MG63 (cell line): ENCODE measurements at regions not wholly inside any gene's neighbourhood (a gene's known extent, or its start where the extent isn't known, plus 50 kb on each side); places are given as distances from the start of the nearest gene placed in this dataset.
A peak's percentile ranks its signal among the peaks of the same experiment; 100 is the strongest.
"Not testable (repeated sequence)": the region's sequence is repeated elsewhere in the genome, so short reads cannot be mapped to it uniquely, and the experiment has no call there.

Experiments used
- DNase-seq: peaks from one replicate; pipeline ENCODE4 v3.0.0-alpha.2; 2020
- H3K27me3 ChIP-seq: fragments of 250-450 bp; sonication (Bioruptor Pico); 2 replicates; pipeline ENCODE4 v1.5.1; 2020; ENCODE audit warnings: mild to moderate bottlenecking, moderate library complexity
- H3K36me3 ChIP-seq: fragments of 250-450 bp; sonication (Bioruptor Pico); 2 replicates; pipeline ENCODE4 v1.5.1; 2020; ENCODE audit warnings: mild to moderate bottlenecking, moderate library complexity
- H3K4me3 ChIP-seq: fragments of 250-450 bp; sonication (Bioruptor Pico); 2 replicates; pipeline ENCODE4 v1.5.1; 2020; ENCODE audit warnings: mild to moderate bottlenecking, moderate library complexity
- H3K9me3 ChIP-seq: fragments of 250-450 bp; sonication (Bioruptor Pico); 2 replicates; pipeline ENCODE4 v1.5.1; 2020; ENCODE audit warnings: mild to moderate bottlenecking, moderate library complexity

DNA sequence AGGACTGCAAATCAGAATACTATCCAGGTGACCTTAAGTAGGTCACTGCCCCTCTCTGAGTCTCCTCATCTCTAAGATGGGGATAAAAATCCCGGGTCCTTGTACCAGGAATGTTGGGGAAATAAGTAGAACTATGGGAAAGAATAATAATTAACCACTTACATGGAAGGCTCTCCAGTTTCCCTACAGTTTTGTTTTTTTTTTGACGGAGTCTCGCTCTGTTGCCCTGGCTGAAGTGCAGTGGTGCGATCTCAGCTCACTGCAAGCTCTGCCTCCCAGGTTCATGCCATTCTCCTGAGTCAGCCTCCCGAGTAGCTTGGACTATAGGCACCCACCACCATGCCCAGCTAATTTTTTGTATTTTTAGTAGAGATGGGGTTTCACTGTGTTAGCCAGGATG, 234.7 kb downstream of the EMX2 start:
- H3K9me3 ChIP-seq, H3K36me3 ChIP-seq, H3K4me3 ChIP-seq, DNase-seq, H3K27me3 ChIP-seq: not testable (repeated sequence)

DNA sequence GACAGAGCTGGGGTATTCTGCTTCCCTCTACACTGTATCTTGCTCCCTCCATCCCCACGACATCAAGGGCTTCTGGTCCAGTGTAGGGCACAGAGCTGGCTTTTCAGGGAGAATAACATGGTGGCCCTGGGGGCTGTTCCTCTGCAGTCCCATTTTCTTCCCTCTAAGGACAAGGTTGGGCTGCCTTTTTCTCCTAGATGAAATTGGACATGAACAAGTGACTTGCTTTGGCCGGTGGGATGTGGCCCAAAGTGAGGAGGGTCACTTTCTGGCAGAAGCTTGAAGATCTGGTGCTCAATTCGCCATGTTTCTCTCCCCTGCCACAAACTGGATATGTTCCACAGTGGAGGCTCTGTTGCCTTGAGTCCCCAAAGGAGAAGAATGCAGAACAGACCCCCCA, 235.7 kb downstream of the EMX2 start:
- no peaks in the 10 kb centered on the region for H3K27me3 ChIP-seq
- no peaks in the 10 kb centered on the region for H3K36me3 ChIP-seq
- H3K9me3 ChIP-seq = no peaks in the 10 kb centered on the region
- DNase-seq = no peak
- H3K4me3 ChIP-seq = no peak overlapping the region

DNA sequence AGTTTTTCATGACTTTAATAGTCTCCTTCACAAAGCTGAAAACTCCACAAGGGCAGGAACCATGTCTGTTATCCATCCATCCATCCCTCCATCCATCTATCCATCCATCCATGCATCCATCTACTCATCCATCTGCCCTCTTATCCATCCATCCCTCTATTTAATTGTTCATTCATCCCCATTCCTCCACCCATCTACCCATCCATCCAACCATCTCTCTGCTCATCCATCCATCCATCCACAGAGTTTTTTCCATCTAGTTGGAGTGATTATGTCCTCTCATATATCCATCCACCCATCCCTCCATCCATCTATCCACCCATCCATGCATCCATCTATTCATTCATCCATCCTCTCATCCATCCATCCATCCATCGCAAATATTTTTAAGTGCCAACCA, 237.9 kb downstream of the EMX2 start:
- H3K36me3 ChIP-seq = no peaks in the 10 kb centered on the region
- H3K9me3 ChIP-seq = no peaks in the 10 kb centered on the region
- H3K27me3 ChIP-seq = no peaks in the 10 kb centered on the region
- no peak overlapping the region for H3K4me3 ChIP-seq
- DNase-seq = no peak

DNA sequence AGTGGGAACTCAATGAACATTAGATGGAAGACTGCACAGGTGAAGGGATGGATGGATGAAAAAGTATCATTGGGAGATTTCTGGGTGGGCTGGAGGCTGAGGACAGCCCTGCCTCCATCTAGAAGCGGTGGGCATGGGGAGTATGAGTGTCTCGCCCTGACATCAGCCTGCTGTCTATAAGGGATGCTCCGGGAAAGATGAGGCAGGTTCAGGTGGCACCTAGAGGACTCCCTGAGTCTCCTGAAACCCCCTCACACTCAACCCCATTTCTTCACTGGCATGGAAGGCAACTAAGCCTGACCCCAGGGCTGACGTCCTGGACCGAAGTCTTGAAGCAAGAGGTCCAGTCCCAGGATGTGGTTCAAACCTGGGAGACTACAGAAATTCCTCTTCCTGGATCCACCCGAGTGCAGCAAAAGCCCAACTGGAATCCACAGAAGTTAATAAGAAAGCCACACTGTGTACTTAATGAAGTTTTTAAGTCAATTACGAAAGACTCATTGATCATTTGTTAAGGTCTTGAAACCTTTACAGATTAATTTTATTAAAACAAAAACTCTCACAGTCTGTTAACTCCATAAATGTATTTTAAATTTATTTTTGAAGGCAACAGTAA, 238.8 kb downstream of the EMX2 start:
- H3K9me3 ChIP-seq = no peaks in the 10 kb centered on the region
- no peak for DNase-seq
- no peaks in the 10 kb centered on the region for H3K27me3 ChIP-seq
- no peaks in the 10 kb centered on the region for H3K36me3 ChIP-seq
- H3K4me3 ChIP-seq = no peak overlapping the region

DNA sequence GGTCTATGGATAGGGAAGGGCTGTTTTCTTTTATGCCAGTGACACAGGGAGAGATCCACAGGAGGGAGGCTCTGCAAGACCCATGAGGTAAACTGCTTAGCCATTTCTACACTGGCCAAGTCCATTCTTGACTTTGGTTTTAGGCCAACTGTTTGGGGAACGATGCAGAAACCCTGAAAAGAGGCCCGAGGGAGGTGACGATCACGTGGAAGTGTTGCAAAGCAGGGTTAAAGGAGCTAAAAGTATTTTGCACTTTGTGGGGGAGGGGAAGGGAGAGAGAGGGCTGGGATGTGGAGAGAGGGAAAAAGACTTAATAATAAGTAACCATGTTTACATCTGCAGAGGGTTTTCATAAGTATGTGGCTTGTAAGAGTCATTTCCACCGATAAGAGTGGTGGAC, 239.7 kb downstream of the EMX2 start:
- no peaks in the 10 kb centered on the region for H3K9me3 ChIP-seq
- no peaks in the 10 kb centered on the region for H3K27me3 ChIP-seq
- H3K36me3 ChIP-seq = no peaks in the 10 kb centered on the region
- H3K4me3 ChIP-seq = no peak overlapping the region
- DNase-seq = no peak

DNA sequence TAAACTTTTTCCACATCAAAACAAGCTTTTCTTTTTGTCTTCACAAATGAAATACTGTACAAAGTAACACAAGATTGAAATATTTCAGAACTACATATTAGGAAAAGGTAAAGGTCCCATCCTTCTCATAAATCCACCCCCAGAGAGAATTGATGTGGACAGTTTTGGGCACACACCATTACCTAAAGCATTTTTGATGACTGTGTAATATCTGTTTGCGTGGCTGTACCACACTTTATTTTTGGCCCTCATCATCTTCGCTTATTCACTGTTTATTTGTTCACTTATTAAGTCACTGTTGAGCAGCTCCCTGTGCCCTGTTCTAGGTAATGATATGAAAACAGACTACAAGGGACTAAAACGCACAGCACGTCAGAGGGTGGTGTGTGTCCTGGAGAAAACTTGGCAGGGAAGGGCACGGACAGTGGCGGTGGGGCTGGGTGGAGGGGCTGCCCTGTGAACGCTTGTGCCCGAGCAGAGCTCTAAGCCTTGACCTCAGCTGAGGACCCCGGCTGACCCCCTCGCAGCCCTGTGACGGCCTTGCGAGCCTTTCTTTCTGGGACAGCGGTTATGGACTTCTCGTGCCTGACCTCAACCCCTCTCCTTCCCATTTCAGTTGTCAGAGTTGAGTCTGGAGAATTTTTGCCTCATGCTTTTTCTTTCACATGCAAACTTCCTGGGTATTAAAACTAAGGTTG, 241.3 kb downstream of the EMX2 start:
- Histone ChIP-seq H3K9me3 (no peaks in the 10 kb centered on the region), H3K27me3 (no peaks in the 10 kb centered on the region), H3K4me3 (no peak overlapping the region), H3K36me3 (no peaks in the 10 kb centered on the region)
- DNase-seq = no peak

DNA sequence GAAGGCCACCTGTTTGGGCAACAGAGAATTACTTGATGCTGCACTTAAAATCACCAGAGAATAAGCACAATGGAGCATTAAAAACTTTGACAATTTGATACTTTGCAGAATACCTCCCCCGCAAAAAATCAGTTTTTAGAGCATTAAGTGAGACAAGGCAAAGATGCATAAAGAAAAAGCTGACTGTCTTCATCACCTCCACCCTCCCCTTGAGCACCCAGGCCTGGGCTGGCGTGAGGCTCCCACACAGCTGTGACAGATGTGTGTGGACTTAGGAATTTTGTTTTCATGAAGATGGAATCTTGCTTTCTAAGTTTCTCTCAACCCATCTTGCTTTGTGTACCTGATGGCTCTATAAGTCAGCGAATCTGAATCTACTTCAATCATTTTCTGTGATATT, 242.2 kb downstream of the EMX2 start:
- Histone ChIP-seq H3K36me3 (no peaks in the 10 kb centered on the region), H3K9me3 (no peaks in the 10 kb centered on the region)

DNA sequence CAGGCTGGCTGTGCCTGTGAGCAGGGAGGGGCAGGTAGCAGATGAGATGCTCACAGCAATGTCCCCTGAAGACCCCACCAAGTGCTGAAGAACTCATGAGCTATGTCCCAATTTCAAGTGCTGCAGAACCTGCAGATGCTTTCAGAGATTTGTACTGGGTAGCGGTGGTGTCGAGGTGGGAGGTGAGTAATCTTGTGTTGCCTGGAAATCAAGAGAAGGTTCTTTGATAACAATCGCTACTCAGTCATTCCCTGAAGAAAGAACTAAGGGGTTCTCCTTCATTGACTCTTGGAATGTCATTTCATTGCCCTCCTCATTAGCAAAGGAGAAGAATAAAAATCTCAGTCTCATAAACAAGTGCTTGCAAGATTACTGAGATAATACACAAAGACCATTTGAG, 246.4 kb downstream of the EMX2 start:
- Histone ChIP-seq H3K4me3 (no peak overlapping the region), H3K27me3 (peaks cover 3% of the 10 kb centered on the region; the same call in 1 of the 2 replicates), H3K9me3 (no peaks in the 10 kb centered on the region), H3K36me3 (no peaks in the 10 kb centered on the region)
- no peak for DNase-seq

More for the DNA sequence above, 242.2 kb downstream of the EMX2 start:
- no peaks in the 10 kb centered on the region for H3K27me3 ChIP-seq
- H3K4me3 ChIP-seq = no peak overlapping the region
- no peak for DNase-seq

DNA sequence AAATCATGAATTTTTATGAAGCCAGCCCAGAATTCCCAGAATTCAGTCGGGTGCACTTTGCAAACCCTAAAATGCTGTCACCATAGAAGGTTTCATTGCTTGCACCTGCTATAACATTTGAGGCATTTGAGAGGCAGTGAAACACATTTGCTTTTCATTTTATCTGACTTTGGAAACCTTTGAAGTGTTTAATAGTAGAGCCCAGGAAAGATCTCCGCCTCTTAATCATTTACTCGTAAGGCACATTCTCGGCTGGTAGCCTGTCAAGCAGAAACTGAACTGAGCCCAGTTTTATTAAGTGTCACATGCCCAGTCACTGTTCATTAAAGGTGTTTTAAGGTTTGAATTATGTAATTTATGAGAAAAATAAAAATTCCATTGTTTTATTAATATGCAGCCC, 247.6 kb downstream of the EMX2 start:
- Histone ChIP-seq H3K27me3 (peaks cover 3% of the 10 kb centered on the region; the same call in 1 of the 2 replicates), H3K9me3 (no peaks in the 10 kb centered on the region), H3K36me3 (no peaks in the 10 kb centered on the region), H3K4me3 (no peak overlapping the region)
- no peak for DNase-seq

DNA sequence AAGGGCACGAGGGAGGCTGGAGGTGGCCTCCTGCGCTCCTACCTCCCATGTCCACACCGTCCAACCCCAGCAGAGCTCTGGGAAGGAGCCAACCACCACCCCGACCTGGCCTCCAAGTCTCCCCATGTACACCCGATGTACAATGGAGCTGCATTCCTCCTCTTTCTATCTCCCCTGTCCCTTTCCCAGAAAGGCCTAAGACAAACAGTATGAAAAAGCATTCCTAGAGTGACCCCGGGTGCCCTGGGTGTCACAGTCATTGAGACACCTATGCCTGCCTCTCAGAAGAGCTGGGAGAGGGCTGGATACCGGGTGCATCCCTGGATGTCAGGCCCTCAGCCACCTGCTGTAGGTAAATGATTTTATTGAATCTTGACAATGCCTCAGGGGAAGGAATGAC, 248.1 kb downstream of the EMX2 start:
- Histone ChIP-seq H3K36me3 (no peaks in the 10 kb centered on the region), H3K27me3 (peaks cover 3% of the 10 kb centered on the region; the same call in 1 of the 2 replicates), H3K9me3 (no peaks in the 10 kb centered on the region), H3K4me3 (no peak overlapping the region)
- no peak for DNase-seq

DNA sequence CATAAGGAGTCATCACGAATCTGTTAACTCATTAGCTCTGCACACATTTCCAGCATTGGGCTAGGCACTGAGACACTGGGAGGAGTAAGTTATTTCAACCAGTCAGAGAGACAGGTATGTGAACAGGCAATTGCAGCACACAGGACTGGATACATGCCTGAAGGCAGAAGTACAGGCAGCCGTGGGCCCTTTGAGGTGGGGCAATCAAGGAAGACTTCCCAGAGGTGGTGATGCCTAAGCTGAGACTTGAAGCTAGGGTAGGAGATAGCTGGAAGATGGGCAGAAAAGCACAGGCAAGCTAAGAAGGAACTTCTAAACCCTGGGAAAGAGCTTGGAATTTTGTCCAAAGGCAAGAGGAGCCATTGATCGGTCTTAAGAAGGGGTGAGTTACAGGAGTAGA, 249.7 kb downstream of the EMX2 start:
- Histone ChIP-seq H3K9me3 (no peaks in the 10 kb centered on the region), H3K4me3 (no peak overlapping the region), H3K27me3 (peaks cover 3% of the 10 kb centered on the region; the same call in 1 of the 2 replicates), H3K36me3 (no peaks in the 10 kb centered on the region)
- DNase-seq = no peak

DNA sequence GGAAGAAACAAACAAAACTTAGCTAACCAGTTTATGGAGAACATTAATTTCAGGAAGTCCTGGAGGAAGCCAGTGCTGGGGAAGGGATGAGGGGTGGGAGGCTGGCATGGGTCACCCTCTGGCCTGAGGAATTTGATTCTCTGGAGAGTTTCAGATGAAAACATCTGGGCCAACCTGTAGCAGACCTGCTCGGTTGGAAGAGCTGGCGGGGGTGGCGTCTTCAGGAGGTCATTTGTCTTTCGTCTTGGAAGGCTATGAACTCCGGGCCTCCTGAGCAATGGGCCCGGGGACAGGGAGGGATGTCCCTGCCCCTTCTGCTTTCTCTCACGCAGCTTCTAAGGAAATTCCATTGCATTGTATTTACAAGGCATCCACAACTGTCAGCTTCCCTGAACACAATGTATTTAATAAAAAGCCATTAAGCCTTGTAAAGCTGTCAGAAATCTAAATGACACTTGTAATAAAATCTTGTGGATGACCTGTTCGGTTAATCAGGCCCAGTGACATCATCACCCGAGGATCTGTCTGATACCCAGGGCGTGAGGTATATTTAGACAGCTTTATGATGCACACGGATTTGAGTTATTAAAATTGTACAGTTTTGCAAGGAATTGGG, 250.5 kb downstream of the RAB11FIP2 start:
- Histone ChIP-seq H3K27me3 (peaks cover 3% of the 10 kb centered on the region; the same call in 1 of the 2 replicates), H3K9me3 (no peaks in the 10 kb centered on the region), H3K4me3 (no peak overlapping the region), H3K36me3 (no peaks in the 10 kb centered on the region)
- DNase-seq = no peak

DNA sequence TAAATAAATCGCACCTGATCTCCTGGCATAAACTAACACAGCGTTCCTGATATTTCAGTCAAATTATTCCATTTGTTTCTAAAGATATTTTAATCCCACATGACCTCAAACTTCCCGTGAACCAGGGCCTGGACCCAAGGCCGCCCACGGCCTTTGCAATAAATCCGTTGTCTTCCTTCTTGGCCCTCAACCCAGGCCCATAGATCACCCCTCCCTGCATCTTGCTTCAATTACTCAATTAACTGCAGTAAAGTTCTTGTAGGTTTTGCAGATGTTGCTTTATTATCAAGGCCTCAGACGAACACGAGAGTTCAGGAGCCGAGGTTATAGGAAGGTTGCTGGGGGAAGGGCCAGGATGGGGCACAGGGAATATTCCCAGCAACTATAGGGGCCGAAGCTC, 249.4 kb downstream of the RAB11FIP2 start:
- Histone ChIP-seq H3K27me3 (peaks cover 3% of the 10 kb centered on the region; the same call in 1 of the 2 replicates), H3K36me3 (no peaks in the 10 kb centered on the region), H3K9me3 (no peaks in the 10 kb centered on the region), H3K4me3 (no peak overlapping the region)
- DNase-seq = no peak

DNA sequence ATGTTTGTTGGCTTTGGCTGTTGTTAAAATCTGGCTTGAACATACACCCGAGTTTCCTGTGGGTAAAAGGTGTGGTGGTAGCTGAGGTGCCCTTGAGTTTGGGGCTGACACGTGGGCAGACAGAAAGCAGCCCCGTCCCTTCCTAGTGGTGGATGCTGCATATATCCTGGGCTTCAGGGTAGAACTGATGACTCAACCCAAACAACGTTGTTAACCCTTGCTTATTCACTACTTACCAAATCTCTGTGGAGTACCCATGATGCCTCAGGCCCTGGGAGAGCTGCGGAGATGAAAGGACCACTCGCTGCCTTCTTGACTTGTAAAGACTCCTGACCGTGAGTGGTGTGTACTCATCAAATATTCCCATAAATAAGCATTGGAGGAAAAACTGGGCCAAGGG, 245.1 kb downstream of the RAB11FIP2 start:
- Histone ChIP-seq H3K27me3 (no peaks in the 10 kb centered on the region), H3K9me3 (no peaks in the 10 kb centered on the region), H3K36me3 (no peaks in the 10 kb centered on the region), H3K4me3 (no peak overlapping the region)
- DNase-seq = no peak

DNA sequence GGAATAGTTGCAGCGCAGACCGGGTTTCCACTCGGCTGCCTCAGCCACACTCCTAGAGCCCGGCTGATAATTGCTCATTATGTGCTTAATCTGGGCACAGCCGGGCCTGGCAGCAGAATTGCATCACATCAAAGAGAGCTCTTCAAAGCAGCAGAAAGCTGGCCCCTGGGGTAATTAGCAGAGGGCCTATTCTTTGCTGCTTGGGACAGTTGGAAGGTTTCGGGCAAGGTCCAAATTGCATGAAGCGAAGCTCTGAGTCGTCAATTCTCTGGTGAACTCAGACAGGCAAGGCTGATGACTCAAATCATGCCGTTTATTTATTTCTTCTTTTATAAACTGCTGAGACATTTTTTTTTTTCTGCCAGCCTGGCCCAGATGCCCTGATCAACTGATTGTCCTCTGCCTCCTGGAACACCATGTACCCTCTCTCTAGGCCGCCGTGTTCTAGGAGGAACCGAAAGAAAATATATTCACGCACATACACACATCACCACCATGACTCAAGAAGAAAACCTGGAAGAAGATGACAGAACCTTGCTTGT, 242.2 kb downstream of the RAB11FIP2 start:
- H3K27me3 ChIP-seq = no peaks in the 10 kb centered on the region
- DNase-seq = peak; percentile 9
- H3K4me3 ChIP-seq = no peak overlapping the region
- H3K36me3 ChIP-seq = no peaks in the 10 kb centered on the region
- no peaks in the 10 kb centered on the region for H3K9me3 ChIP-seq

DNA sequence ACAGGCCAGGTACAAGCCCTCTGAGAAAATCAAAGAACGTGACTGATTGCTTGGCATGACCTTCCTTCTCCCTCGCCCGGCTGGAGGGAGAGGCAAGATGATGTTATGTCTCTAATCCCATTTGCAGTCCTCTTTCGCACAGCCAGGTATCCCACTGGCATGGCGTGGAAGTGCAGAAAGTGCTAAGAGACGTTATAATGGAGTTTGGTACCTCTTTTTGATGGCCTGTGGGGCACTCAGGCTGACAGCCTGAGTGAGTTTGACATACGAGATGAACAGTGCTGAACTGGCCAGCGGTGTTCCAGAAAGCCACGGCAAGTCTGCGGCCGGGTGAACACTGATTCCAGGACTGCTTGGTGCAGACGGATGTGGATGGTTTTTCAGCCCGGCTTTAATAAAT, 241.6 kb downstream of the RAB11FIP2 start:
- Histone ChIP-seq H3K9me3 (no peaks in the 10 kb centered on the region), H3K36me3 (no peaks in the 10 kb centered on the region), H3K4me3 (no peak overlapping the region), H3K27me3 (no peaks in the 10 kb centered on the region)
- DNase-seq = no peak

DNA sequence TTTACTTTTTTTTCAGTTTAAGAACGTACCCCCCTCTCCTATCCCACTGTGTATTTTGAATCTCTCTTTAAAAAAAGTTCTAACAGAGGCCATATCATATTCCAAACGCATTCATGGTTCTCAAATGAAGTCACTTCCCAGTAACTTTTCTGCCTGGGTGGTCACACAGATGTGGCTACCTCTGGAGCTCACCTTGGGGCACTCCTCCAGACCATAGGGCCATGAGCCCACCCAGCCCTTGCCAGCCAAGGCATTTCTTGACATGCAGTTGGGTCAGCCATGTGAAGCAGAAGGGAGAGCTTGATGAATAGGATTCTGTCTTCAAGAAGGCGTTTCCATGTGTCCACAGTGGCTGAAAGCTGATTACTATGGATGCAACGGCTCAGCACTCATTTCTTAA, 239.3 kb downstream of the RAB11FIP2 start:
- no peaks in the 10 kb centered on the region for H3K36me3 ChIP-seq

DNA sequence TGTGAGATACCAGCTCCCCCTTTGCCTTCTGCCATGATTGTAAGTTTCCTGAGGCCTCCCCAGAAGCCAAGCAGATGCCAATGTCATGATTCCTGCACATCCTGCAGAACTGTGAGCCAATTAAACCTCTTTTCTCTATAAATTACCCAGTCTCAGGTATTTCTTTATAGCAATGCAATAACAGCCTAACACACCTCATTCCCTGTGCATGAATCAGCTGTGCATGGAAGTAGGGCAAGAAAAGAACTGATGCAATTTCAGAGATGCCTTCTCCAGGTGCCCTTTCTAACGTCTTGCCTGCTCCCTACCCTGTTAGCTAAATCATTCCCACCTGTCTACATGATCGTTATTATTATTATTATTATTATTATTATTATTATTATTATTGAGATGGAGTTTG, 230.9 kb downstream of the RAB11FIP2 start:
- not testable (repeated sequence) for DNase-seq, H3K4me3 ChIP-seq, H3K9me3 ChIP-seq, H3K27me3 ChIP-seq, H3K36me3 ChIP-seq

More for the DNA sequence above, 239.3 kb downstream of the RAB11FIP2 start:
- Histone ChIP-seq H3K4me3 (no peak overlapping the region), H3K9me3 (no peaks in the 10 kb centered on the region), H3K27me3 (no peaks in the 10 kb centered on the region)
- no peak for DNase-seq
